Sigmoid colon (tissue), 4 donors: ENCODE measurements at regions not wholly inside any gene's neighbourhood (a gene's known extent, or its start where the extent isn't known, plus 50 kb on each side); places are given as distances from the start of the nearest gene placed in this dataset.

Source experiments
- CTCF ChIP-seq, 4 experiments: fragments of 450-650 bp in 3 of 4; fragments of 200-600 bp in 1 of 4; IDR thresholded peaks; one replicate each; pipeline ENCODE4 v1.5.1; 2016 to 2019; ENCODE audit warnings: antibody characterized with exemption in 4 of 4, mild to moderate bottlenecking in 3 of 4, moderate library complexity in 2 of 4
- EP300 ChIP-seq, 4 donors: sonication (generic); formaldehyde crosslinking; IDR thresholded peaks; one replicate each; pipeline ENCODE4 v1.6.1; 2017; ENCODE audit warnings: antibody characterized with exemption in 4 of 4
- POLR2A ChIP-seq, 2 donors: fragments of 450-650 bp; IDR thresholded peaks; one replicate each; pipeline ENCODE4 v1.6.1; 2016; ENCODE audit warnings: antibody characterized with exemption in 2 of 2, mild to moderate bottlenecking in 2 of 2, moderate library complexity in 2 of 2
- POLR2AphosphoS5 ChIP-seq, 4 donors: sonication (generic); formaldehyde crosslinking; IDR thresholded peaks; one replicate each; pipeline ENCODE4 v1.6.1; 2017; ENCODE audit warnings: antibody characterized with exemption in 4 of 4

- TF ChIP-seq CTCF (IDR thresholded peaks at IDR 0.05) = no peak
- TF ChIP-seq POLR2AphosphoS5 (IDR thresholded peaks at IDR 0.05) = no peak
- no peak for TF ChIP-seq POLR2A (IDR thresholded peaks at IDR 0.05)
- TF ChIP-seq EP300 (IDR thresholded peaks at IDR 0.05) = no peak
Observed at GRCh38 chr12:13583630-13584029, 387.1 kb downstream of the EMP1 start.
